Transverse colon (tissue), 4 donors: ENCODE measurements at regions not wholly inside any gene's neighbourhood (a gene's known extent, or its start where the extent isn't known, plus 50 kb on each side); places are given as distances from the start of the nearest gene placed in this dataset.

ENCODE experiments used
- POLR2AphosphoS5 ChIP-seq, 3 donors: sonication (generic); formaldehyde crosslinking; IDR thresholded peaks; one replicate each; pipeline ENCODE4 v1.6.1; 2016; ENCODE audit warnings: antibody characterized with exemption in 3 of 3
- TF ChIP-seq, protein P1 (sequence below), 5 experiments: fragments of 200-600 bp in 3 of 5; fragments of 450-650 bp in 2 of 5; sonication (generic) in 3 of 5; IDR thresholded peaks; 1 replicate in 2 of 5; 2 replicates in 3 of 5; pipeline ENCODE4 v1.5.1; 2016 to 2017; ENCODE audit warnings: antibody characterized with exemption in 5 of 5, inconsistent platforms in 3 of 5, mild to moderate bottlenecking in 2 of 5, moderate library complexity in 1 of 5

DNA sequence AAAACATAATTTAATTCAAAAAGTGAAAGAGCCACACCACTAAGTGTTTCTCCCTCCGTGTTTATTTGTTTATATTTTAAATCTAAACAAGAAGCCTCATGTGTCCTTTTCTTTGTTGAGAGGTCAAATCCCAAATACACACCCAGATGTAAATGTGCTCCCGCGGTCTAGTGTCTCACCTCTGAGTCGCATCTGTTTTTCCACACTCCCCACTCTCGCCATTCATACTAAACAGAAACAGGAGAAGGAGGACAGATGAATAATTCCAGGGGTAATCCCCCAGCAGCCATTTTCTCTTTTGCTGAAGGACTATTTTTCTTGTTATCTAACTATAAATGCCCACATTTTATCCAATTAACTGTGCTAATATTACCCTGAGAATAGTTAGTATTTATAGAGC lies 361.6 kb upstream of the RIOK2 start:
- no peak for TF ChIP-seq POLR2AphosphoS5 (IDR thresholded peaks at IDR 0.05)
- TF ChIP-seq, protein P1, sequence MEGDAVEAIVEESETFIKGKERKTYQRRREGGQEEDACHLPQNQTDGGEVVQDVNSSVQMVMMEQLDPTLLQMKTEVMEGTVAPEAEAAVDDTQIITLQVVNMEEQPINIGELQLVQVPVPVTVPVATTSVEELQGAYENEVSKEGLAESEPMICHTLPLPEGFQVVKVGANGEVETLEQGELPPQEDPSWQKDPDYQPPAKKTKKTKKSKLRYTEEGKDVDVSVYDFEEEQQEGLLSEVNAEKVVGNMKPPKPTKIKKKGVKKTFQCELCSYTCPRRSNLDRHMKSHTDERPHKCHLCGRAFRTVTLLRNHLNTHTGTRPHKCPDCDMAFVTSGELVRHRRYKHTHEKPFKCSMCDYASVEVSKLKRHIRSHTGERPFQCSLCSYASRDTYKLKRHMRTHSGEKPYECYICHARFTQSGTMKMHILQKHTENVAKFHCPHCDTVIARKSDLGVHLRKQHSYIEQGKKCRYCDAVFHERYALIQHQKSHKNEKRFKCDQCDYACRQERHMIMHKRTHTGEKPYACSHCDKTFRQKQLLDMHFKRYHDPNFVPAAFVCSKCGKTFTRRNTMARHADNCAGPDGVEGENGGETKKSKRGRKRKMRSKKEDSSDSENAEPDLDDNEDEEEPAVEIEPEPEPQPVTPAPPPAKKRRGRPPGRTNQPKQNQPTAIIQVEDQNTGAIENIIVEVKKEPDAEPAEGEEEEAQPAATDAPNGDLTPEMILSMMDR (IDR thresholded peaks at IDR 0.05), result no peak
